ENCODE measurements at regions not wholly inside any gene's neighbourhood (a gene's known extent, or its start where the extent isn't known, plus 50 kb on each side); places are given as distances from the start of the nearest gene placed in this dataset.

GRCh38 chr3:197354568-197355001 is 56.2 kb upstream of the DLG1 start:
- RAD21 ChIA-PET (ENCODE audit: unreplicated experiment), result interaction anchor here (0.7 to 1.2 kb wide), 2 partner anchors 40 to 97 kb away, joined by 3 read pairs; no protein-coding TSS in a partner anchor
- SMC1A ChIA-PET (ENCODE audit: uncharacterized antibody, unreplicated experiment), result interaction anchor here (0.9 to 1.8 kb wide), 2 partner anchors 40 to 99 kb away, joined by 4 read pairs; no protein-coding TSS in a partner anchor
- Histone ChIP-seq H3K9ac (ENCODE audit: control insufficient read depth, insufficient read depth, low read length) (0 out of 2 replicates have a peak overlapping the region, but pooled peaks have one; percentile 20), H2AFZ (ENCODE audit: control insufficient read depth, low read depth, low read length) (peak overlapping the region; percentile 56), H3K27ac (ENCODE audit: control insufficient read depth, insufficient read depth) (no peak overlapping the region), H3K79me2 (ENCODE audit: control insufficient read depth, insufficient read depth, low read length) (no peaks in the 10 kb centered on the region), H3K4me2 (ENCODE audit: control insufficient read depth, insufficient read depth) (peak overlapping the region; percentile 87), H3K9me3 (replicated peaks; ENCODE audit: control insufficient read depth, insufficient read depth, low read length) (no peaks in the 10 kb centered on the region; the same call in 1 of the 3 replicates), H3K4me1 (ENCODE audit: control insufficient read depth, insufficient read depth, low read length) (peaks cover 15% of the 10 kb centered on the region), H4K20me1 (ENCODE audit: control insufficient read depth, insufficient read depth) (no peaks in the 10 kb centered on the region), H3K36me3 (ENCODE audit: control insufficient read depth in 2 of 2, insufficient read depth in 2 of 2, low read length in 1 of 2) (no peaks in the 10 kb centered on the region), H3K27me3 (replicated peaks in 1 of 2; ENCODE audit: control insufficient read depth in 2 of 2, insufficient read depth in 2 of 2, low read length in 1 of 2) (no peaks in the 10 kb centered on the region; a peak in 1 of 4 replicates), H3K4me3 (no peak overlapping the region)
- no TSS peak for BruUV-seq (replicated peaks)
- FAIRE-seq, result peak; percentile 85
- ATAC-seq, result peak; percentile 75
- in situ Hi-C loops (cut with MboI) (no loop called here), intact Hi-C loops (cut with micrococcal nuclease; ENCODE audit: unreplicated experiment) (no loop called here)
- 17% methylated on average over 19 of the region's 19 CpGs for WGBS (ENCODE audit: insufficient coverage, insufficient replicate concordance, low lambda C conversion rate, missing lambda C conversion rate)
- POLR2A ChIA-PET, result no interaction called here
- DNase-seq (ENCODE audit: low read depth, low spot score), result peak; percentile 11
- no peak for TF ChIP-seq ASH2L (IDR thresholded peaks at IDR 0.05; ENCODE audit: borderline replicate concordance, low read depth)
- peak; percentile 65; the same call in 1 of the 2 replicates for TF ChIP-seq PAX5 (IDR thresholded peaks at IDR 0.05; ENCODE audit: borderline replicate concordance, low read depth, low read length)
- TF ChIP-seq NBN (IDR thresholded peaks at IDR 0.05), result 0 out of 2 replicates have a peak, but pooled peaks have one; percentile 25
- TF ChIP-seq BMI1 (IDR thresholded peaks at IDR 0.05; ENCODE audit: borderline replicate concordance), result no peak
- TF ChIP-seq, protein P1, sequence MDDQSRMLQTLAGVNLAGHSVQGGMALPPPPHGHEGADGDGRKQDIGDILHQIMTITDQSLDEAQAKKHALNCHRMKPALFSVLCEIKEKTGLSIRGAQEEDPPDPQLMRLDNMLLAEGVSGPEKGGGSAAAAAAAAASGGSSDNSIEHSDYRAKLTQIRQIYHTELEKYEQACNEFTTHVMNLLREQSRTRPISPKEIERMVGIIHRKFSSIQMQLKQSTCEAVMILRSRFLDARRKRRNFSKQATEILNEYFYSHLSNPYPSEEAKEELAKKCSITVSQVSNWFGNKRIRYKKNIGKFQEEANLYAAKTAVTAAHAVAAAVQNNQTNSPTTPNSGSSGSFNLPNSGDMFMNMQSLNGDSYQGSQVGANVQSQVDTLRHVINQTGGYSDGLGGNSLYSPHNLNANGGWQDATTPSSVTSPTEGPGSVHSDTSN (IDR thresholded peaks at IDR 0.05; ENCODE audit: insufficient replicate concordance, low read depth, low read length), result peak; percentile 45
- TF ChIP-seq CREM (IDR thresholded peaks at IDR 0.05; ENCODE audit: low read depth), result no peak
- TF ChIP-seq CHD2 (IDR thresholded peaks at IDR 0.05; ENCODE audit: borderline replicate concordance, low read depth, low read length), result no peak
- TF ChIP-seq EED (IDR thresholded peaks at IDR 0.05; ENCODE audit: low read depth), result peak; percentile 32; the same call in 1 of the 2 replicates
- peak; percentile 93 for TF ChIP-seq TCF12 (IDR thresholded peaks at IDR 0.05; ENCODE audit: low read depth, low read length)
- TF ChIP-seq TCF3 (IDR thresholded peaks at IDR 0.05; ENCODE audit: borderline replicate concordance, insufficient read depth, low read depth, low read length), result peak; percentile 85
- TF ChIP-seq RUNX3 (IDR thresholded peaks at IDR 0.05; ENCODE audit: low read length), result peak; percentile 47
- CTCF ChIA-PET, result no interaction called here

Data from GM12878 (cell line).